Keratinocyte (primary cell): ENCODE measurements at regions not wholly inside any gene's neighbourhood (a gene's known extent, or its start where the extent isn't known, plus 50 kb on each side); places are given as distances from the start of the nearest gene placed in this dataset.
"Not testable (repeated sequence)": the region's sequence is repeated elsewhere in the genome, so short reads cannot be mapped to it uniquely, and the experiment has no call there.

Source experiments
- DNase-seq: peaks from one replicate; pipeline ENCODE4 v3.0.0-alpha.2; 2011; ENCODE audit warnings: low read depth, missing footprints, low spot score
- FAIRE-seq: peaks from 2 replicates; lab custom pipeline; 2011; peaks lifted over from hg19 to GRCh38; lab: Jason Lieb, UNC
- H2AFZ ChIP-seq: 2 replicates; pipeline ENCODE4 v1.6.0; 2012; ENCODE audit warnings: low read length, control low read depth, inconsistent platforms; ENCODE audit not compliant: control insufficient read depth
- H3K27ac ChIP-seq: 2 replicates; pipeline ENCODE4 v1.5.1; 2011; ENCODE audit warnings: low read length; ENCODE audit not compliant: control insufficient read depth, insufficient read depth
- H3K27me3 ChIP-seq: 3 replicates; pipeline ENCODE4 v1.6.0; 2011; ENCODE audit warnings: low read length; ENCODE audit not compliant: control insufficient read depth, insufficient read depth; ENCODE audit errors: extremely low read depth
- H3K36me3 ChIP-seq, 2 experiments: 2 replicates in 1 of 2; 3 replicates in 1 of 2; pipeline ENCODE4 v1.5.1; 2011; ENCODE audit warnings: low read length in 2 of 2, mild to moderate bottlenecking in 1 of 2; ENCODE audit not compliant: control insufficient read depth in 2 of 2, insufficient read depth in 2 of 2; ENCODE audit errors: extremely low read depth in 1 of 2
- H3K4me1 ChIP-seq: 3 replicates; pipeline ENCODE4 v1.5.1; 2011; ENCODE audit warnings: low read length; ENCODE audit not compliant: control insufficient read depth, insufficient read depth; ENCODE audit errors: extremely low read depth
- H3K4me2 ChIP-seq: 3 replicates; pipeline ENCODE4 v1.6.0; 2011; ENCODE audit warnings: low read depth, low read length; ENCODE audit not compliant: control insufficient read depth, insufficient read depth; ENCODE audit errors: extremely low read depth
- H3K4me3 ChIP-seq, 3 experiments: fragments of 200-600 bp in 1 of 3; sonication (generic) in 1 of 3; 2 replicates in 2 of 3; 3 replicates in 1 of 3; pipeline ENCODE4 v1.5.1; 2011 to 2016; ENCODE audit warnings: low read length in 3 of 3, mild to moderate bottlenecking in 3 of 3, control low read depth in 2 of 3, inconsistent platforms in 1 of 3, low read depth in 1 of 3, mixed read lengths in 1 of 3, mixed run types in 1 of 3, moderate library complexity in 1 of 3; ENCODE audit not compliant: control insufficient read depth in 2 of 3, insufficient read depth in 2 of 3; ENCODE audit errors: extremely low read depth in 1 of 3
- H3K79me2 ChIP-seq: 2 replicates; pipeline ENCODE4 v1.6.0; 2012; ENCODE audit warnings: low read length; ENCODE audit not compliant: control insufficient read depth, insufficient read depth
- H3K9ac ChIP-seq: 3 replicates; pipeline ENCODE4 v1.6.0; 2011; ENCODE audit warnings: low read length; ENCODE audit not compliant: control insufficient read depth, insufficient read depth; ENCODE audit errors: extremely low read depth
- H3K9me1 ChIP-seq: 3 replicates; pipeline ENCODE4 v1.6.0; 2011; ENCODE audit warnings: low read length; ENCODE audit not compliant: control insufficient read depth, insufficient read depth; ENCODE audit errors: extremely low read depth
- H3K9me3 ChIP-seq: 2 replicates; pipeline ENCODE4 v1.5.1; 2012; ENCODE audit warnings: low read depth, low read length; ENCODE audit not compliant: control insufficient read depth
- H4K20me1 ChIP-seq: 3 replicates; pipeline ENCODE4 v1.6.0; 2011; ENCODE audit warnings: low read length; ENCODE audit not compliant: control insufficient read depth, insufficient read depth; ENCODE audit errors: extremely low read depth
- dilution Hi-C: fragments of 300-500 bp; cut with MboI; formaldehyde crosslinking; loops from one replicate; pipeline ENCODE4 v1.7.0; 2020; ENCODE audit warnings: low sequenced_read_pairs; ENCODE audit not compliant: extremely low pct_ligation_motif_present

GRCh38 chr16:88229710-88230109, 153.0 kb upstream of the ZNF469 start:
- H3K27me3 ChIP-seq, H3K9me1 ChIP-seq, H3K27ac ChIP-seq, dilution Hi-C loops, H3K4me3 ChIP-seq, H3K9me3 ChIP-seq, H3K4me1 ChIP-seq, DNase-seq, H2AFZ ChIP-seq, H3K36me3 ChIP-seq, H3K79me2 ChIP-seq, H3K9ac ChIP-seq, FAIRE-seq, H4K20me1 ChIP-seq, H3K4me2 ChIP-seq: not testable (repeated sequence)

DNA sequence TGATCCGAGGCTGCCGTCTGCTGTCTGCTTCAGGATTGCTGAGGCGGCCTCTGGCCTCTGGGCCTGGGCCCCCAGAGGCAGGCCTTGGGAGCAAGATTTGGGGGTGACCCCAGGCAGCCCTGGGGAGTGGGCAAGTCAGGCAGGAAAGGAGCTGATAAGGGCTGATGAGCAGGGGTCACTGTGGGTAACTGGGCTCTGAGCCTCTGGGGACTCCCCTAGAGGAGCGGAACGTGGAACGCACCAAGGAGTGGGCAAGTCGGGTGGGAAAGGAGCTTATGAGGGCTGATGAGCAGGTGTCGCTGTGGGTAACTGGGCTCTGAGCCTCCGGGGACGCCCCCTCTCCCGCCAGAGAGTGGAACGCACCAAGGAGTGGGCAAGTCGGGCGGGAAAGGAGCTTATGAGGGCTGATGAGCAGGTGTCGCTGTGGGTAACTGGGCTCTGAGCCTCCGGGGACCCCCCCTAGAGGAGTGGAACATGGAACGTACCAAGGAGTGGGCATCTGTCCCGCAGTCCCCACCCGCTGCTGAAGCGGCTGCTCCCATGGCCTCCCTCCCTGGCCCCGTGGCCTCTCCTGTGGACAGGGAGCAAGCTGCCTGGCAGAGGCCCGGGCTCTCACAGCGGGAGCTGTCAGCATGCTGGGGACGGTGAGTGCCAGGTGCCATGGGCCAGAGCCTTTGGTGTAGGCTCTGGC, 152.3 kb upstream of the ZNF469 start:
- H3K27ac ChIP-seq, H3K36me3 ChIP-seq, H4K20me1 ChIP-seq, H3K9me1 ChIP-seq, H3K9ac ChIP-seq, H2AFZ ChIP-seq, H3K4me1 ChIP-seq, DNase-seq, H3K9me3 ChIP-seq, H3K79me2 ChIP-seq, H3K4me3 ChIP-seq, H3K4me2 ChIP-seq, FAIRE-seq, dilution Hi-C loops, H3K27me3 ChIP-seq: not testable (repeated sequence)

- H3K36me3 ChIP-seq, result not testable (repeated sequence)
Observed at GRCh38 chr16:88230967-88231615, 151.7 kb upstream of the ZNF469 start.

GRCh38 chr16:88231839-88232238, 150.9 kb upstream of the ZNF469 start:
- DNase-seq, H3K4me2 ChIP-seq, dilution Hi-C loops, H2AFZ ChIP-seq, H3K79me2 ChIP-seq, H3K27ac ChIP-seq, H3K27me3 ChIP-seq, H4K20me1 ChIP-seq, H3K9me1 ChIP-seq, H3K4me3 ChIP-seq, H3K36me3 ChIP-seq, H3K9me3 ChIP-seq, H3K9ac ChIP-seq, FAIRE-seq: not testable (repeated sequence)
- H3K4me1 ChIP-seq, result peaks cover 11% of the 10 kb centered on the region

More at GRCh38 chr16:88230967-88231615, 151.7 kb upstream of the ZNF469 start:
- H3K27ac ChIP-seq, H3K4me1 ChIP-seq, H3K79me2 ChIP-seq, H3K9ac ChIP-seq, H3K4me2 ChIP-seq, H3K4me3 ChIP-seq, H4K20me1 ChIP-seq, H3K27me3 ChIP-seq, DNase-seq, H2AFZ ChIP-seq, H3K9me1 ChIP-seq, H3K9me3 ChIP-seq, dilution Hi-C loops: not testable (repeated sequence)
- peak; percentile 39 for FAIRE-seq
